Stimulated activated CD4-positive, alpha-beta T cell treated with anti-CD3 and anti-CD28 coated beads, Interleukin-4, amount 100 ng/mL, for 1 hour (primary cell): ENCODE measurements at regions not wholly inside any gene's neighbourhood (a gene's known extent, or its start where the extent isn't known, plus 50 kb on each side); places are given as distances from the start of the nearest gene placed in this dataset.

Source experiments
- DNase-seq: peaks from one replicate; pipeline ENCODE4 v3.0.0-alpha.2; 2020

GRCh38 chr5:3736926-3737325 lies 141.3 kb downstream of the IRX1 start:
- DNase-seq: no peak

GRCh38 chr5:3738919-3739318 lies 143.3 kb downstream of the IRX1 start:
- DNase-seq: no peak

GRCh38 chr5:3740546-3741373 lies 145.1 kb downstream of the IRX1 start:
- DNase-seq: no peak

- DNase-seq: no peak
These were observed 145.7 kb downstream of the IRX1 start for GRCh38 chr5:3741374-3741770.

GRCh38 chr5:3742750-3743149 lies 147.1 kb downstream of the IRX1 start:
- DNase-seq: no peak

- DNase-seq: no peak
These were observed 156.2 kb downstream of the IRX1 start for GRCh38 chr5:3751846-3752245.

GRCh38 chr5:3778000-3778550 lies 182.4 kb downstream of the IRX1 start:
- DNase-seq: no peak

GRCh38 chr5:3778945-3779344 lies 183.3 kb downstream of the IRX1 start:
- no peak for DNase-seq

- no peak for DNase-seq
These were observed 184.6 kb downstream of the IRX1 start for GRCh38 chr5:3780278-3780677.

GRCh38 chr5:3780907-3781306 lies 185.3 kb downstream of the IRX1 start:
- no peak for DNase-seq

- DNase-seq: no peak
These were observed 189.2 kb downstream of the IRX1 start for GRCh38 chr5:3784854-3785253.

- DNase-seq: no peak
These were observed 190.5 kb downstream of the IRX1 start for GRCh38 chr5:3786165-3786564.

GRCh38 chr5:3786891-3787430 lies 191.3 kb downstream of the IRX1 start:
- no peak for DNase-seq

- DNase-seq: no peak
These were observed 192.0 kb downstream of the IRX1 start for GRCh38 chr5:3787604-3788003.

GRCh38 chr5:3789519-3790193 lies 194.0 kb downstream of the IRX1 start:
- DNase-seq: no peak

- DNase-seq: no peak
These were observed 197.5 kb downstream of the IRX1 start for GRCh38 chr5:3793162-3793561.

GRCh38 chr5:3794611-3795010 lies 199.0 kb downstream of the IRX1 start:
- DNase-seq: no peak

GRCh38 chr5:3796736-3797135 lies 201.1 kb downstream of the IRX1 start:
- no peak for DNase-seq

- DNase-seq: no peak
These were observed 206.3 kb downstream of the IRX1 start for GRCh38 chr5:3801967-3802366.

GRCh38 chr5:3809455-3809854 lies 213.8 kb downstream of the IRX1 start:
- no peak for DNase-seq

GRCh38 chr5:3811116-3811515 lies 215.5 kb downstream of the IRX1 start:
- DNase-seq: no peak

- DNase-seq: no peak
These were observed 223.0 kb downstream of the IRX1 start for GRCh38 chr5:3818624-3819023.

- DNase-seq: no peak
These were observed 230.2 kb downstream of the IRX1 start for GRCh38 chr5:3825531-3826451.
